GM12878 (cell line): ENCODE measurements at regions not wholly inside any gene's neighbourhood (a gene's known extent, or its start where the extent isn't known, plus 50 kb on each side); places are given as distances from the start of the nearest gene placed in this dataset.

Source experiments
- CTCF ChIP-seq, 3 experiments: IDR thresholded peaks in 2 of 3; conservative IDR thresholded peaks in 1 of 3; 2 replicates each; pipeline ENCODE4 v1.5.1; 2011; ENCODE audit warnings: low read depth in 3 of 3, low read length in 3 of 3, mild to moderate bottlenecking in 3 of 3, control low read depth in 2 of 3, moderate library complexity in 2 of 3, inconsistent platforms in 1 of 3, mixed read lengths in 1 of 3; ENCODE audit not compliant: control insufficient read depth in 2 of 3, insufficient read depth in 1 of 3; ENCODE audit errors: extremely low read depth in 1 of 3
- ESRRA ChIP-seq: IDR thresholded peaks from 2 replicates; pipeline ENCODE4 v1.6.1; 2012; ENCODE audit warnings: mild to moderate bottlenecking, low read length, improper control_type of control experiment
- EZH2 ChIP-seq: IDR thresholded peaks from 2 replicates; pipeline ENCODE4 v1.6.1; 2012; ENCODE audit warnings: low read depth, mild to moderate bottlenecking, control low read depth, inconsistent platforms, low read length, borderline replicate concordance; ENCODE audit not compliant: control insufficient read depth
- GABPA ChIP-seq: IDR thresholded peaks from 2 replicates; pipeline ENCODE4 v1.6.1; 2014; ENCODE audit warnings: antibody characterized with exemption, low read depth, mild to moderate bottlenecking, inconsistent platforms
- HCFC1 ChIP-seq: fragments of 150-350 bp; IDR thresholded peaks from 2 replicates; pipeline ENCODE4 v1.6.1; 2014; ENCODE audit warnings: low read length
- KDM1A ChIP-seq: fragments of 200-600 bp; sonication (generic); IDR thresholded peaks from 2 replicates; pipeline ENCODE4 v1.6.1; 2016; ENCODE audit warnings: borderline replicate concordance
- MAX ChIP-seq: IDR thresholded peaks from 2 replicates; pipeline ENCODE4 v1.6.1; 2012; ENCODE audit warnings: low read depth, low read length, improper control_type of control experiment
- POLR2A ChIP-seq: IDR thresholded peaks from 2 replicates; pipeline ENCODE4 v1.6.1; 2011; ENCODE audit warnings: low read depth, mild to moderate bottlenecking, low read length
- POU2F2 ChIP-seq: IDR thresholded peaks from 3 replicates; pipeline ENCODE4 v1.6.1; 2011; ENCODE audit warnings: low read depth, mild to moderate bottlenecking, low read length, borderline replicate concordance
- RAD51 ChIP-seq: fragments of 450-650 bp; IDR thresholded peaks from 2 replicates; pipeline ENCODE4 v1.6.1; 2016; ENCODE audit warnings: moderate library complexity, mild to moderate bottlenecking, inconsistent platforms
- SPI1 ChIP-seq: IDR thresholded peaks from 2 replicates; pipeline ENCODE4 v1.6.1; 2011; ENCODE audit warnings: low read depth, mild to moderate bottlenecking, low read length, moderate library complexity, borderline replicate concordance; ENCODE audit not compliant: insufficient read depth
- SUZ12 ChIP-seq: fragments of 200-600 bp; sonication (generic); IDR thresholded peaks from one replicate; pipeline ENCODE4 v1.6.1; 2018; ENCODE audit warnings: antibody characterized with exemption, mild to moderate bottlenecking; ENCODE audit not compliant: unreplicated experiment
- YY1 ChIP-seq: IDR thresholded peaks from 2 replicates; pipeline ENCODE4 v1.6.1; 2011; ENCODE audit warnings: low read depth, mild to moderate bottlenecking, low read length
- TF ChIP-seq, protein P1 (sequence below): IDR thresholded peaks from 2 replicates; pipeline ENCODE4 v1.6.1; 2011; ENCODE audit warnings: low read depth, mild to moderate bottlenecking, low read length, moderate library complexity, borderline replicate concordance; ENCODE audit errors: extremely low read depth

- TF ChIP-seq SPI1 (no peak), SUZ12 (no peak), ESRRA (no peak), POU2F2 (no peak), EZH2 (no peak), RAD51 (no peak), POLR2A (no peak), HCFC1 (no peak), KDM1A (no peak), MAX (no peak), CTCF (IDR thresholded peaks at IDR 0.05 in 2 of 3, conservative IDR thresholded peaks at IDR 0.05 in 1 of 3; ENCODE audit: control insufficient read depth in 2 of 3, extremely low read depth in 1 of 3, insufficient read depth in 1 of 3, low read depth in 3 of 3, low read length in 3 of 3) (no peak), GABPA (no peak), YY1 (no peak)
- TF ChIP-seq, protein P1, sequence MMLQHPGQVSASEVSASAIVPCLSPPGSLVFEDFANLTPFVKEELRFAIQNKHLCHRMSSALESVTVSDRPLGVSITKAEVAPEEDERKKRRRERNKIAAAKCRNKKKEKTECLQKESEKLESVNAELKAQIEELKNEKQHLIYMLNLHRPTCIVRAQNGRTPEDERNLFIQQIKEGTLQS, result no peak
These were observed 354.4 kb upstream of the ARGLU1 start for GRCh38 chr13:106922384-106922783.
